SK-N-SH (cell line): ENCODE measurements at regions not wholly inside any gene's neighbourhood (a gene's known extent, or its start where the extent isn't known, plus 50 kb on each side); places are given as distances from the start of the nearest gene placed in this dataset.

ENCODE experiments used
- EP300 ChIP-seq, 2 experiments: IDR thresholded peaks; 2 replicates each; pipeline versions ENCODE4 v1.4.0 to v1.6.1; 2012; ENCODE audit warnings: borderline replicate concordance in 1 of 2, low read depth in 1 of 2, low read length in 1 of 2
- FOSL2 ChIP-seq: IDR thresholded peaks from 2 replicates; pipeline ENCODE4 v1.4.0; 2012; ENCODE audit warnings: low read depth, mild to moderate bottlenecking, moderate library complexity, borderline replicate concordance
- FOXJ3 ChIP-seq: sonication (generic); formaldehyde crosslinking; IDR thresholded peaks from 2 replicates; pipeline ENCODE4 v1.5.1; 2020; ENCODE audit warnings: mild to moderate bottlenecking, missing genetic modification reagents
- JUND ChIP-seq: IDR thresholded peaks from 2 replicates; pipeline ENCODE4 v1.4.0; 2012
- MEF2A ChIP-seq: IDR thresholded peaks from 2 replicates; pipeline ENCODE4 v1.4.0; 2012; ENCODE audit warnings: low read depth, borderline replicate concordance
- RAD21 ChIP-seq: IDR thresholded peaks from 2 replicates; pipeline ENCODE4 v1.6.1; 2012; ENCODE audit warnings: mild to moderate bottlenecking, low read length
- RFX5 ChIP-seq: IDR thresholded peaks from 2 replicates; pipeline ENCODE4 v1.6.1; 2012; ENCODE audit warnings: mild to moderate bottlenecking, improper control_type of control experiment, low read length
- TEAD4 ChIP-seq: IDR thresholded peaks from 2 replicates; pipeline ENCODE4 v1.4.0; 2012; ENCODE audit warnings: mild to moderate bottlenecking, borderline replicate concordance; ENCODE audit not compliant: insufficient read depth
- TF ChIP-seq, protein P1 (sequence below): IDR thresholded peaks from 2 replicates; pipeline ENCODE4 v1.6.1; 2012; ENCODE audit warnings: mild to moderate bottlenecking, low read depth, low read length, moderate library complexity
- TF ChIP-seq, protein P2 (sequence below): fragments of 200-600 bp; sonication (generic); IDR thresholded peaks from 2 replicates; pipeline ENCODE4 v1.6.1; 2017; ENCODE audit warnings: antibody characterized with exemption, mild to moderate bottlenecking, moderate library complexity
- TF ChIP-seq, protein P3 (sequence below): fragments of 150-350 bp; IDR thresholded peaks from 2 replicates; pipeline ENCODE4 v1.6.1; 2017; ENCODE audit warnings: antibody characterized with exemption, low read length, low read depth, borderline replicate concordance
- TF ChIP-seq, protein P4 (sequence below): IDR thresholded peaks from 2 replicates; pipeline ENCODE4; 2012

DNA sequence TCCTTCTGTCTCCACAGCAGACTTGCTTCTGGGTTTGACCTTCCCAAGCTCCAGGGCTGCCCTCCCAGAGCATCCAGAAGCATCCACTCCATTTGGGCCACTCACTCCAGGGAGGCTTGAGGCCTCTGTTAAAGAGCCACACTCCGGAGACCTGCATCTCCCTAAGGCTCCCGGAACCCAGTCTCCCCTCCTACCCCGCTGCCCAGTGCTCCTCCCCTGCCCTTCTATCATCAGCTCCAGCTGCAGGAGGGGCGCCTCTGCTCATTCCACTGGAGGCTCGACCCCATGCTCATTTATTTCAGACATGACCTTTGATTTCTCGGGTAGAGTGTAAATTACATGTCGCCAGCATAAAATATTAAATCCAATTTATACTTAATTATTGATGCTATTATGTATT lies 142.5 kb downstream of the SYF2 start:
- TF ChIP-seq, protein P1, sequence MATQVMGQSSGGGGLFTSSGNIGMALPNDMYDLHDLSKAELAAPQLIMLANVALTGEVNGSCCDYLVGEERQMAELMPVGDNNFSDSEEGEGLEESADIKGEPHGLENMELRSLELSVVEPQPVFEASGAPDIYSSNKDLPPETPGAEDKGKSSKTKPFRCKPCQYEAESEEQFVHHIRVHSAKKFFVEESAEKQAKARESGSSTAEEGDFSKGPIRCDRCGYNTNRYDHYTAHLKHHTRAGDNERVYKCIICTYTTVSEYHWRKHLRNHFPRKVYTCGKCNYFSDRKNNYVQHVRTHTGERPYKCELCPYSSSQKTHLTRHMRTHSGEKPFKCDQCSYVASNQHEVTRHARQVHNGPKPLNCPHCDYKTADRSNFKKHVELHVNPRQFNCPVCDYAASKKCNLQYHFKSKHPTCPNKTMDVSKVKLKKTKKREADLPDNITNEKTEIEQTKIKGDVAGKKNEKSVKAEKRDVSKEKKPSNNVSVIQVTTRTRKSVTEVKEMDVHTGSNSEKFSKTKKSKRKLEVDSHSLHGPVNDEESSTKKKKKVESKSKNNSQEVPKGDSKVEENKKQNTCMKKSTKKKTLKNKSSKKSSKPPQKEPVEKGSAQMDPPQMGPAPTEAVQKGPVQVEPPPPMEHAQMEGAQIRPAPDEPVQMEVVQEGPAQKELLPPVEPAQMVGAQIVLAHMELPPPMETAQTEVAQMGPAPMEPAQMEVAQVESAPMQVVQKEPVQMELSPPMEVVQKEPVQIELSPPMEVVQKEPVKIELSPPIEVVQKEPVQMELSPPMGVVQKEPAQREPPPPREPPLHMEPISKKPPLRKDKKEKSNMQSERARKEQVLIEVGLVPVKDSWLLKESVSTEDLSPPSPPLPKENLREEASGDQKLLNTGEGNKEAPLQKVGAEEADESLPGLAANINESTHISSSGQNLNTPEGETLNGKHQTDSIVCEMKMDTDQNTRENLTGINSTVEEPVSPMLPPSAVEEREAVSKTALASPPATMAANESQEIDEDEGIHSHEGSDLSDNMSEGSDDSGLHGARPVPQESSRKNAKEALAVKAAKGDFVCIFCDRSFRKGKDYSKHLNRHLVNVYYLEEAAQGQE: no peak
- TF ChIP-seq EP300 (IDR thresholded peaks at IDR 0.05; ENCODE audit: borderline replicate concordance in 1 of 2, low read depth in 1 of 2, low read length in 1 of 2) (no peak), FOXJ3 (CRISPR knock-in tag) (no peak), RFX5 (no peak), RAD21 (no peak), FOSL2 (no peak), TEAD4 (no peak), MEF2A (no peak), JUND (no peak)
- TF ChIP-seq, protein P2, sequence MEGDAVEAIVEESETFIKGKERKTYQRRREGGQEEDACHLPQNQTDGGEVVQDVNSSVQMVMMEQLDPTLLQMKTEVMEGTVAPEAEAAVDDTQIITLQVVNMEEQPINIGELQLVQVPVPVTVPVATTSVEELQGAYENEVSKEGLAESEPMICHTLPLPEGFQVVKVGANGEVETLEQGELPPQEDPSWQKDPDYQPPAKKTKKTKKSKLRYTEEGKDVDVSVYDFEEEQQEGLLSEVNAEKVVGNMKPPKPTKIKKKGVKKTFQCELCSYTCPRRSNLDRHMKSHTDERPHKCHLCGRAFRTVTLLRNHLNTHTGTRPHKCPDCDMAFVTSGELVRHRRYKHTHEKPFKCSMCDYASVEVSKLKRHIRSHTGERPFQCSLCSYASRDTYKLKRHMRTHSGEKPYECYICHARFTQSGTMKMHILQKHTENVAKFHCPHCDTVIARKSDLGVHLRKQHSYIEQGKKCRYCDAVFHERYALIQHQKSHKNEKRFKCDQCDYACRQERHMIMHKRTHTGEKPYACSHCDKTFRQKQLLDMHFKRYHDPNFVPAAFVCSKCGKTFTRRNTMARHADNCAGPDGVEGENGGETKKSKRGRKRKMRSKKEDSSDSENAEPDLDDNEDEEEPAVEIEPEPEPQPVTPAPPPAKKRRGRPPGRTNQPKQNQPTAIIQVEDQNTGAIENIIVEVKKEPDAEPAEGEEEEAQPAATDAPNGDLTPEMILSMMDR: no peak
- TF ChIP-seq, protein P3, sequence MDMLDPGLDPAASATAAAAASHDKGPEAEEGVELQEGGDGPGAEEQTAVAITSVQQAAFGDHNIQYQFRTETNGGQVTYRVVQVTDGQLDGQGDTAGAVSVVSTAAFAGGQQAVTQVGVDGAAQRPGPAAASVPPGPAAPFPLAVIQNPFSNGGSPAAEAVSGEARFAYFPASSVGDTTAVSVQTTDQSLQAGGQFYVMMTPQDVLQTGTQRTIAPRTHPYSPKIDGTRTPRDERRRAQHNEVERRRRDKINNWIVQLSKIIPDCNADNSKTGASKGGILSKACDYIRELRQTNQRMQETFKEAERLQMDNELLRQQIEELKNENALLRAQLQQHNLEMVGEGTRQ: no peak
- TF ChIP-seq, protein P4, sequence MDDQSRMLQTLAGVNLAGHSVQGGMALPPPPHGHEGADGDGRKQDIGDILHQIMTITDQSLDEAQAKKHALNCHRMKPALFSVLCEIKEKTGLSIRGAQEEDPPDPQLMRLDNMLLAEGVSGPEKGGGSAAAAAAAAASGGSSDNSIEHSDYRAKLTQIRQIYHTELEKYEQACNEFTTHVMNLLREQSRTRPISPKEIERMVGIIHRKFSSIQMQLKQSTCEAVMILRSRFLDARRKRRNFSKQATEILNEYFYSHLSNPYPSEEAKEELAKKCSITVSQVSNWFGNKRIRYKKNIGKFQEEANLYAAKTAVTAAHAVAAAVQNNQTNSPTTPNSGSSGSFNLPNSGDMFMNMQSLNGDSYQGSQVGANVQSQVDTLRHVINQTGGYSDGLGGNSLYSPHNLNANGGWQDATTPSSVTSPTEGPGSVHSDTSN: no peak
